ENCODE measurements at regions not wholly inside any gene's neighbourhood (a gene's known extent, or its start where the extent isn't known, plus 50 kb on each side); places are given as distances from the start of the nearest gene placed in this dataset.

- TF ChIP-seq POLR2AphosphoS5 (IDR thresholded peaks at IDR 0.05; ENCODE audit: low read depth, low read length) (no peak), GABPA (IDR thresholded peaks at IDR 0.05; ENCODE audit: borderline replicate concordance, insufficient read depth, low read length) (no peak), YY1 (IDR thresholded peaks at IDR 0.05; ENCODE audit: low read depth, low read length) (no peak), CTCF (IDR thresholded peaks at IDR 0.05; ENCODE audit: control extremely low read depth in 1 of 3, insufficient read depth in 1 of 3, low read depth in 1 of 3, low read length in 3 of 3) (no peak), JUND (IDR thresholded peaks at IDR 0.05; ENCODE audit: low read length) (no peak)
These were observed 79.4 kb upstream of the CDKN3 start for GRCh38 chr14:54317391-54317790.
